ENCODE measurements at regions not wholly inside any gene's neighbourhood (a gene's known extent, or its start where the extent isn't known, plus 50 kb on each side); places are given as distances from the start of the nearest gene placed in this dataset.
"Not testable (repeated sequence)": the region's sequence is repeated elsewhere in the genome, so short reads cannot be mapped to it uniquely, and the experiment has no call there.

DNA sequence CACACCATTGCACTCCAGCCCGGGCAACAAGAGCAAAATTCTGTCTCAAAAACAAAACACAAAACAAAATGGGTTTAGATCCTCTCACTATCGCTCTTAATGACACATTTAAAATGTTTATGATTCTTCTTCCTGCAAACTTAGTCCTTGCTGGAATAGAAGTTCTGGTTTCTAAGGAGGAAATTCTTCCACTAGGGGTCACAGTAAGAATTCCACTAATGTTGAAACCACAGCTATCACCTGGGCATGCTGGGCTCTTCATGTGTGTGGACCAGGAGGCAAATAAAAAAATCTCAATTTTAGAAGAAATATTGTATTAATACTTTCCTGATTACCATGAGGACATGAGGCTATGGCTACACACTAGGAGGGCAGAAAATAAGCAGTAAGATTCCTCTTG, 915.8 kb downstream of the TYW1 start:
- DNase-seq (ENCODE audit: low spot score), result peak; percentile 42

DNA sequence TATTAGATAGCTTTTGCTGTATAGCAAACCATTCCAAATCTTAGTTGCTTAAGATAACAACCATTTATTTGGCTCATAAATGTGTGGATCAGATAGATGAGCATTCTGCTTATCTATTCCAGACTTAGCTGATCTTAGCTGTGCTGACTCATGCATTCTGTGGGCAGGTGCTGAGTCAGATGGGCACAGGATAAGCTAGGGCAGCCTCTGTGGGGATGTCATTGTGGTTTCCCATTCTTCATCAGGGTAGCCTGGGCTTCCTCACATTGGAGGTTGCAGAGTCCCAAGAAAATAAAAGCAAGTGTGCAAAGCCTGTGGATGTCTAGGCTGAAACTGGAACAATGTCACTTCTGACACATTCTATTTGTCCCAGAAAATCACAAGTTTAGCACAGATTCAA, 917.0 kb downstream of the TYW1 start:
- DNase-seq (ENCODE audit: low spot score), result peak; percentile 93

DNA sequence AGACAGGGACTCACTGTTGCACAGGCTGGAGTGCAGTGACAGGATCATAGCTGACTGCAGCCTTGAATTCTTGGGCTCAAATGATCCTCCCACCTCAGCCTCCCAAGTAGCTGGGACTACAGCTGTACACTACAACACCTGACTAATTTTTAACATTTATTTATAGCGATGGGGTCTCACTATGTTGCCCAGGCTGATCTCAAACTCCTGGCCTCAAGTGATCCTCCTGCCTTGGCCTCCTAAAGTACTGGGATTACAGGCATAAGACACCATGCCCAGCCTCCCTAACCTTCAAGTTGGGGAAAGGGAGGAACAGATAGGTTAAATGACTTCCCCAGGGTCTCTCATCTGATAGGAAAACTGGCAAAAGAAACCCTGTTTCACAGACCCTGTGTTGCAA, 919.5 kb downstream of the TYW1 start:
- DNase-seq (ENCODE audit: low spot score), result not testable (repeated sequence)

DNA sequence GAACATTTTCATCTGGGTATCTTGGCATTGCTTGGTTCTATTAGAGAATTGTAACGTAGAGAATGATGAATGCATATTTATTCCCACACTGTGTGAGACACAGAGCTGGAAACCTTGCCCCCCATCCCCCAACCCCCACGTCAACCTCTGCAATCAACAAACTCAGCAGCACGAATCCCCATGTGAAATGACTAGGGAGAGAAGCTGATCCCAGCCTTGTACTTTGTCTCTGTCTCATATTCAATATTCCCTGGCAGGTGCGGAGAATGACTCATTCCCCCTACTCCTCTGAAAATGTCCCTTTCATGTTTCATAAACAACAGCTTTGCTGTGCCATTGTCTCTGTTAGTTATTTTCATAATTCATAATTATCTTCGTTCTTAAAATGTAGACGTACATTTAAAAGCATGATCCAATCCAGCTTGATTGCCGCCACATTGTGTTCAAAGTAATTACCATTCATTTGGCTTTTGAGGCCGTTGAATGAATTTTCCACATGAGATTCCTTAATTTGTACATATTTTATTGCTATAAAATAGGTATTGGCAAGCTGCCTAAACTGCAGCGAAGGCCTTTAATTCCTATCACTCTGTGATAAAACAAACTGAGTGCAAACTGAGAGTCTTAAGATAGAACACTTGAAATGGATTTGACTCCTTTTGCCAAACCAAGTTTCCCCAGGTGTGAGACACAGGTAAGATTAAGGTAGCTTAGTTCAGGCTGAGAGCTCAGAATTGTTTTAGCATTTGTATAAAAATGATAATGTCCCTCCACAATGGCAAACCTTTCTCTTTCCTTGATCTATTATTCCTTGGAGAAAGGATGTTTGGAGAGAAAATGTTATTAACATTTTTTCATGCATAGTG, 920.2 kb downstream of the TYW1 start:
- DNase-seq (ENCODE audit: low spot score), result no peak

GRCh38 chr7:67917437-67917755, 920.8 kb downstream of the TYW1 start:
- DNase-seq (ENCODE audit: low spot score), result no peak

DNA sequence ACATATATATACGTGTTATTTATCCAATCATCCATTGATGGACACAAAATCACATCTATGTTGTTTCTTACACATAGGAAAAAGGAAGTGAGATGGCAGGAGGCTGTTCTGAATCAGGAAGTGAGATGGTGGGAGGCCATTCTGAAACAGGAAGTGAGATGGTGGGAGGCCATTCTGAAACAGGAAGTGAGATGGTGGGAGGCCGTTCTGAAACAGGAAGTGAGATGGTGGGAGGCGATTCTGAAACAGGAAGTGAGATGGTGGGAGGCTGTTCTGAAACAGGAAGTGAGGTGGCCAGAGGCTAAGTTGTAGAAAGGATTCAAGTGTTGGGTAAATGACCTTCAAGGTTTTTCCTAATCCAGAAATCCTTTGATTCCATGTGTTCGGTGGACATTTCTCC, 921.5 kb downstream of the TYW1 start:
- peak; percentile 64 for DNase-seq (ENCODE audit: low spot score)

GRCh38 chr7:67923286-67923685, 926.7 kb downstream of the TYW1 start:
- no peak for DNase-seq (ENCODE audit: low spot score)

GRCh38 chr7:67928141-67928540, 931.5 kb downstream of the TYW1 start:
- no peak for DNase-seq (ENCODE audit: low spot score)

DNA sequence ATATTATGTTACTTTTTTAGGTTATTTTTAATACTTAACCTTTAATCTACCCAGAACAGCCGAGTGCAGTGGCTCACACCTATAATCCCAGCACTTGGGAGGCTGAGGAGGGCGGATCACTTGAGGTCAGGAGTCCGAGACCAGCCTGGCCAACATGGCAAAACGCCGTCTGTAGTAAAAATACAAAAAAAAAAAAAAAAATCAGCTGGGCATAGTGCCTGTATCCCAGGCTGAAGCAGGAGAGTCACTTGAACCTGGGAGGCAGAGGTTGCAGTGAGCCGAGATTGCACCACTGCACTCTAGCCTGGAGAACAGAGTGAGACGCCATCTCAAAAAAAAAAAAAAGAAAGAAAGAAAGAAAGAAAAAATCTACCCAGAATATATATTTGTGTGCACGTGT, 939.8 kb downstream of the TYW1 start:
- not testable (repeated sequence) for DNase-seq (ENCODE audit: low spot score)

- no peak for DNase-seq (ENCODE audit: low spot score)
Observed at GRCh38 chr7:67940400-67940799, 943.8 kb downstream of the TYW1 start.

GRCh38 chr7:67947191-67947590, 950.6 kb downstream of the TYW1 start:
- DNase-seq (ENCODE audit: low spot score), result no peak

DNA sequence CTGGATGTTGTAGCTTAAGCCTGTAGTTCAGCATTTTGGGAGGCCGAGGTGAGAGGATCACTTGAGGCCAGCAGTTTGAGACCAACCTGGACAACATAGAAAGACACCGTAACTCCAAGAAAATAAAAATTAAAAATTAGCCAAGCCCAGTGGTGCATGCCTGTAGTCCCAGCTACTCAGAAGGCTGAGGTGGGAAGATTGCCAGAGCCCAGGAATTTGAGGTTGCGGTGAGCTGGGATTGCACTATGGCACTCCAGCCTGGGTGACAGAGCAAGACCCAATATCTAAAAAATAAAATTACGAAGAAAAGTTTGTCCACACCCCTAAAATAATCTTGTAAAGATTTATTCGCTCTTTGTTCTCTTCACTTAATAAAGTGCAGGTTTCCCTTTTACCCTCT, 951.0 kb downstream of the TYW1 start:
- DNase-seq (ENCODE audit: low spot score), result peak; percentile 35

DNA sequence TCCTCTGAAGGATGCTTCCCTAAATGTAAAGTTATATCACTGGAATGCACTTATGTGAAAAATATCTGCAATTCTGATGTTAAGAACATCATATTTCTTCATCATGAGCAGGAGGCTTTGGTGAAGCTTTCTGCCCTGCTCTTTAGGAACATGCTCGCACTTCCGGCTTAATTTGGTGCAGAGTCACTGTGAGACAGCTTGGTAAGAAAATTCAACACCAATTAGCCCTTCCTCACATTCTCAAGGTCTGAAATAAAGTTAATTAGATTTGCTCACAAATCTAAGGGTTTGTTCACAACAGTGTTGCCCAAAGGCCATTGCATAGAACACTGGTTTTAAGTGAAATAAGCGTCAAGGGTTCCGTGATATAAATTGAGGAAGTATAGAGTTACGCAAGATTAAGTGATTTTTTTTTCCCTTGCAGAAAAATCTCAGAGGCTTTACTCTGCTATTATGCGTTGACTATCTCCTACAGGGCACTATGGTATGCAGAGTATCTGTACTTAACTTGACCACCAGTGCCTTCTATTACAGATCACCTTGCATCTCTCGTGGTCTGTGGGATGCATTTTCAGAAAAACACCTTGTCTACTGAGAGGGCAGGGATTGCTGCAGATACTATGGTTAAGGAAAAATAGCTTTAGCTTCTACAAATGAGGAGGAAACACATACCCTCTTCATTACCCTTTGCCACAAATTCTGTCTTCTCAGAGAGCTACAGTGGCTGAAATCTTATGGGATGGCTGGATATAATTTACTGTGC, 953.9 kb downstream of the TYW1 start:
- no peak for DNase-seq (ENCODE audit: low spot score)

GRCh38 chr7:67955061-67955460, 958.4 kb downstream of the TYW1 start:
- no peak for DNase-seq (ENCODE audit: low spot score)

DNA sequence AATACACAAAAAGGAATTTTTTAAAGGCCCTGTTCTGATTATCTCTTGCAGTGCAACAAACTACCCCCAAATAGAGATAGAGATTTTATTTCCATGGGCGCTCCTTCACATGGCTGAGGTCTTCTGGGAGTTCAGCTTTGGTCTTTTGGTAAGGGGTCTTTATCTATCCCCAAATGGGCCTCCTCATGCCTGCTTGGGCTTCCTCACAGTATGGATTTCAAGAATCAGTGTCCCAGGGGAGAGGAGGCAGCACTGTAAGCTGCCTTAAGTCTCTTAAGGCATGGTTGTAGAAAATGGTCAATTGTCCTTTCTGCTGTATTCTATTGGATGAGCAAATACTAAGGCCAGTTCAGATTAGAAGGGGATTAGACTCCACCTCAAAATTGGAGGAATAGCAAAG, 966.2 kb downstream of the TYW1 start:
- DNase-seq (ENCODE audit: low spot score), result no peak

GRCh38 chr7:67976490-67976889, 979.9 kb downstream of the TYW1 start:
- DNase-seq (ENCODE audit: low spot score), result no peak

- DNase-seq (ENCODE audit: low spot score), result no peak
Observed at GRCh38 chr7:67983486-67983885, 986.9 kb downstream of the TYW1 start.

GRCh38 chr7:67984326-67984725, 987.7 kb downstream of the TYW1 start:
- DNase-seq (ENCODE audit: low spot score), result no peak

DNA sequence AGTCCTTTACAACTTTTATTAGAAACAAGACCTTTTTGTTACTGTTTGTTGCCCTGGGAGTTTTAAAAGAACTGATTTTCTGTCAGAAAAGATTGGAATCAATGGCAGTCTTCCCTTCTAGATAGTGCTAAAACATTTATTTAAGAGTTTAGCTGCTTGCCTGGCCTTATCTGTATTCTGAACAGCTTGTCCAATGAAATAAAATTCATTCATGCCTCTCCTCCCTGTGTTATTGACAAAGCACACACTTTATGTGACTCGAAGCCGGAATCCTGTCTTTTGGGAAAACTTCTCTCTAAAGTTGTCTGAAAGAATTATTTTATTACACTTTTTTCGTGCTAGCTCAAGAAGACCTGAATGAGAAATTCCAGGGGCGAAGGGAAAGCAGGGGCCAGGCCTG, 992.5 kb downstream of the TYW1 start:
- DNase-seq (ENCODE audit: low spot score), result no peak

- DNase-seq (ENCODE audit: low spot score), result no peak
Observed at GRCh38 chr7:67990003-67990402, 993.4 kb downstream of the TYW1 start.

GRCh38 chr7:67990716-67991115, 994.1 kb downstream of the TYW1 start:
- DNase-seq (ENCODE audit: low spot score), result no peak

DNA sequence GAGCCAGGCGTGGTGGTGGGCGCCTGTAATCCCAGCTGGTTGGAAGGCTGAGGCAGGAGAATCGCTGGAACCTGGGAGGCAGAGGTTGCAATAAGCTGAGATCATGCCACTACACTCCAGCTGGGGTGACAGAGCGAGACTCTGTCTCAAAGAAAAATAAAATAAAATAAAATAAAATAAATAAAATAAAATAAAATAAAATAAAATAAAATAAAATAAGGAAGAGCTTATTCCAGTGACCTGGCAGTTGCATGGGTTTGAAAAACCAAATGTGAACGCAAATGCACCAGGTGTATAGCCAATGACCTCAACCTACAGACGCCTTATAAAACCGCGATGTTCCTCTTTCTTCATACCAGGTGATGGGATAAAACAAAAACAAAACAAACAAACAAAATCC, 995.7 kb downstream of the TYW1 start:
- DNase-seq (ENCODE audit: low spot score), result no peak

DNA sequence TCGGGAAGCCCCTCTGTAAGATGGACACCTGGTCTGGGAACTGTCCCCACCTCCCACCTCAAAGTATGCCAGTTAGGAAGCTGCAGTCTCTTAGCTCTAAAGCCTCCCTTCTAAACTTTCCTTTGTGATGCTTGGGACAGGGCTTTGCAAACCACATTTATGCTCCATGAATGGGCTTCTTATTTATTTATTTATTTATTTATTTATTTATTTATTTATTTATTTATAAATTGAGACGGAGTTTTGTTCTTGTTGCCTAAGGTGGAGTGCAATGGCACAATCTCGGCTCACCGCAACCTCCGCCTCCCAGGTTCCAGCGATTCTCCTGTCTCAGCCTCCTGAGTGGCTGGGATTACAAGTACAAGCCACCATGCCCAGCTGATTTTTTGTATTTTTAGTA, 1009.4 kb downstream of the TYW1 start:
- DNase-seq (ENCODE audit: low spot score), result no peak

Data from A172 (cell line).